C4-2B (cell line): ENCODE measurements at regions not wholly inside any gene's neighbourhood (a gene's known extent, or its start where the extent isn't known, plus 50 kb on each side); places are given as distances from the start of the nearest gene placed in this dataset.

ENCODE experiments used
- H3K27ac ChIP-seq: fragments of 450-650 bp; 2 replicates; pipeline ENCODE4 v1.5.1; 2017
- ZFX ChIP-seq: fragments of 450-650 bp; IDR thresholded peaks from 2 replicates; pipeline ENCODE4 v1.6.1; 2017
- TF ChIP-seq, protein P1 (sequence below): fragments of 450-650 bp; conservative IDR thresholded peaks from 2 replicates; pipeline ENCODE4 v1.5.1; 2017; ENCODE audit warnings: mild to moderate bottlenecking

- no peak for TF ChIP-seq ZFX
- TF ChIP-seq, protein P1, sequence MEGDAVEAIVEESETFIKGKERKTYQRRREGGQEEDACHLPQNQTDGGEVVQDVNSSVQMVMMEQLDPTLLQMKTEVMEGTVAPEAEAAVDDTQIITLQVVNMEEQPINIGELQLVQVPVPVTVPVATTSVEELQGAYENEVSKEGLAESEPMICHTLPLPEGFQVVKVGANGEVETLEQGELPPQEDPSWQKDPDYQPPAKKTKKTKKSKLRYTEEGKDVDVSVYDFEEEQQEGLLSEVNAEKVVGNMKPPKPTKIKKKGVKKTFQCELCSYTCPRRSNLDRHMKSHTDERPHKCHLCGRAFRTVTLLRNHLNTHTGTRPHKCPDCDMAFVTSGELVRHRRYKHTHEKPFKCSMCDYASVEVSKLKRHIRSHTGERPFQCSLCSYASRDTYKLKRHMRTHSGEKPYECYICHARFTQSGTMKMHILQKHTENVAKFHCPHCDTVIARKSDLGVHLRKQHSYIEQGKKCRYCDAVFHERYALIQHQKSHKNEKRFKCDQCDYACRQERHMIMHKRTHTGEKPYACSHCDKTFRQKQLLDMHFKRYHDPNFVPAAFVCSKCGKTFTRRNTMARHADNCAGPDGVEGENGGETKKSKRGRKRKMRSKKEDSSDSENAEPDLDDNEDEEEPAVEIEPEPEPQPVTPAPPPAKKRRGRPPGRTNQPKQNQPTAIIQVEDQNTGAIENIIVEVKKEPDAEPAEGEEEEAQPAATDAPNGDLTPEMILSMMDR, result no peak
- no peak overlapping the region for H3K27ac ChIP-seq
Measured at GRCh38 chr5:4531756-4532704, 608.1 kb upstream of the ADAMTS16 start.

DNA sequence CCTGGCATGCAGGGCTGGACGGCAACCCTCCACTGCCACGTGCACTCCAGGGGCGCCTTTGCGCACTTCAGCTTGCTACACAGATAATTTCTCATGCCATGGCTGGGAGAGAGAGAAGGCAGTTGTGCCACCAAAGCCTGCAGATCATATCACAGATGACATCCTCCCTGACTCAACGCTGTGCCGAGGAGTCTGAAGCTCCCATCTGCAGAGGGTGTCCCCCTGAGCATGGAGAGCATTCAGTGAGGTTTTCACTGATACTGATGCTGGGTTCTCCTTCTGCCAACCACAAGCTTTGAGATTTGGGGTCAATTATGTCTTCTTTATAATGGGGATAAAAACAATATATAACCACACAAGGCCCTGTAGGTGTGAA, 607.4 kb upstream of the ADAMTS16 start:
- no peak overlapping the region for H3K27ac ChIP-seq
- no peak for TF ChIP-seq ZFX
- TF ChIP-seq, protein P1, result no peak

GRCh38 chr5:4533457-4534105, 606.5 kb upstream of the ADAMTS16 start:
- H3K27ac ChIP-seq, result no peak overlapping the region
- TF ChIP-seq ZFX, result no peak
- TF ChIP-seq, protein P1, result no peak

DNA sequence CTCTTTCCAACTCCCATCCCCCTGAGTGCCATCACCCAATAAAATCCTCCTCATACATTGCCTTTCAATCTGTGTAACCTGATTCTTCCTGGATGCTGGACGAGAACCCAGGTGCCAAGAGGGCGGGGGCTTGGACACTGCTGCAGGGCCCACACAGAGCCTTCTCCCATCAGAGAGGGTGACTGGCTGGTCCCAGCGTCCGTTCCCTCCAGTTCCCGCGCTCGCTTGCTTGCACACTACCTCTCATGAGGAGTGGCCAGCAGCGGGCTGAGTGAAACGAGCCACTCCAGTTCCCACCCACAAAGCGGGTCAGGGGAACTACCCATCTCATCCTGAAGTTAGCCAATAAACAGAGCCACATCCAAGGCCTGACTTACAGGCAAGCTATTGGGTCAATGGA, 602.6 kb upstream of the ADAMTS16 start:
- no peak for TF ChIP-seq ZFX
- TF ChIP-seq, protein P1, result no peak
- no peak overlapping the region for H3K27ac ChIP-seq

DNA sequence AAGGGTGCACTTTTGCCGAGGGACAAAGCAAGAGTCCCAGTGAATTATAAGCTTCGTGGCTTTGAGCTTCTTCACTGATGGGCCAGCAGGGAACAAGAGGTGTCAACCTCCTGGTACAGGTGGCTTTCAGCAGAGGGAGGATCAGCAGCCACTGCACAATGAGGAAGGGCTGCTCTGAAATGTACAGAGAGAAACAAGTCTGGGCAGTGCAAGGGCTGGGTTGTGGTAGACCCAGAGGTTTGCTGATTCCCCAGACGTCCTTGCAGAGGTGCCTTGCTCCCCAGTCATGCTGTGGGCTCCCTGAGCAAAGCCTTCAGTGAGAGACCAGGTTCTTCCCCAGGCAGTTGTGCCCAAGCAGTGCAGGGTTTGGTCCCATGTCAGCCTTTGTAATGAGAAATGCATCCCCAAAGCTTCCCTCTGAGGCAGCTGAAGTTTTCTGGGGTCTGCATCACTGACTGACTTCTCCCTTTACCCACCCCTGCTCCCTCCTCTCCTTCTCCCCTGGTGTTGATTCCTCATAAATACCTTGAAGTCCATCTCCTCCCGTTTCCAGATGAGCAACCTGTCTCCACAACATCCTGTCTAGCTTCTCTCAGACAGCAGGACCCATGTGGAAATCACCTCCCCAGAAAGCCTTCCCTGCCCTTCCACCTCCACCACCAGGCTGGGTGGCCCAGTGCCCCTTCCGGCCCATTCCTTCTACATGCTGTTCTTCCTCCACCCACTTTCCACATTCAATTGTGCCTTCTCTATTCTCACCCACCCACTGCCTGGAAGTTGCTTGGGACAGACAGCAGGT, 599.6 kb upstream of the ADAMTS16 start:
- no peak overlapping the region; the same call in 1 of the 2 replicates for H3K27ac ChIP-seq

GRCh38 chr5:4541334-4541733, 598.8 kb upstream of the ADAMTS16 start:
- TF ChIP-seq ZFX, result no peak
- TF ChIP-seq, protein P1, result no peak
- no peak overlapping the region; the same call in 1 of the 2 replicates for H3K27ac ChIP-seq

More for the DNA sequence above, 599.6 kb upstream of the ADAMTS16 start:
- TF ChIP-seq, protein P1, result no peak
- TF ChIP-seq ZFX, result no peak
